HCEC 1CT (cell line): ENCODE measurements at regions not wholly inside any gene's neighbourhood (a gene's known extent, or its start where the extent isn't known, plus 50 kb on each side); places are given as distances from the start of the nearest gene placed in this dataset.

Experiments
- DNase-seq: peaks from one replicate; pipeline ENCODE4 v3.0.0-alpha.2; 2017

GRCh38 chr17:12296209-12296625, 275.5 kb downstream of the MAP2K4 start:
- no peak for DNase-seq

GRCh38 chr17:12301551-12301950, 280.9 kb downstream of the MAP2K4 start:
- DNase-seq: no peak

- no peak for DNase-seq
Observed at GRCh38 chr17:12302711-12303110, 282.0 kb downstream of the MAP2K4 start.

- DNase-seq: no peak
Observed at GRCh38 chr17:12310811-12311210, 290.1 kb downstream of the MAP2K4 start.

GRCh38 chr17:12312692-12313091, 292.0 kb downstream of the MAP2K4 start:
- no peak for DNase-seq

- no peak for DNase-seq
Observed at GRCh38 chr17:12313786-12314185, 293.1 kb downstream of the MAP2K4 start.

GRCh38 chr17:12316021-12316420, 295.3 kb downstream of the MAP2K4 start:
- DNase-seq: no peak

- DNase-seq: no peak
Observed at GRCh38 chr17:12318571-12319266, 298.0 kb downstream of the MAP2K4 start.

- no peak for DNase-seq
Observed at GRCh38 chr17:12320286-12320685, 299.6 kb downstream of the MAP2K4 start.

- no peak for DNase-seq
Observed at GRCh38 chr17:12328204-12328603, 307.5 kb downstream of the MAP2K4 start.

- DNase-seq: no peak
Observed at GRCh38 chr17:12330456-12330855, 309.8 kb downstream of the MAP2K4 start.

GRCh38 chr17:12341328-12341727, 320.7 kb downstream of the MAP2K4 start:
- DNase-seq: no peak

- no peak for DNase-seq
Observed at GRCh38 chr17:12342161-12342560, 321.5 kb downstream of the MAP2K4 start.

- peak; percentile 33 for DNase-seq
Observed at GRCh38 chr17:12342609-12343435, 322.1 kb downstream of the MAP2K4 start.

- no peak for DNase-seq
Observed at GRCh38 chr17:12348476-12348875, 317.2 kb upstream of the MYOCD start.

- no peak for DNase-seq
Observed at GRCh38 chr17:12349297-12349696, 316.4 kb upstream of the MYOCD start.

GRCh38 chr17:12352127-12352526, 313.6 kb upstream of the MYOCD start:
- no peak for DNase-seq

- no peak for DNase-seq
Observed at GRCh38 chr17:12357600-12357999, 308.1 kb upstream of the MYOCD start.

- no peak for DNase-seq
Observed at GRCh38 chr17:12358477-12358876, 307.2 kb upstream of the MYOCD start.

GRCh38 chr17:12362853-12363455, 302.7 kb upstream of the MYOCD start:
- DNase-seq: no peak

GRCh38 chr17:12365805-12366204, 299.9 kb upstream of the MYOCD start:
- DNase-seq: no peak

- no peak for DNase-seq
Observed at GRCh38 chr17:12369065-12369464, 296.6 kb upstream of the MYOCD start.

GRCh38 chr17:12376276-12376675, 289.4 kb upstream of the MYOCD start:
- DNase-seq: no peak

- no peak for DNase-seq
Observed at GRCh38 chr17:12386225-12386624, 279.5 kb upstream of the MYOCD start.
